Activated B cell treated with CpG ODN at 0.5 μM for 24 hours (primary cell): ENCODE measurements at regions not wholly inside any gene's neighbourhood (a gene's known extent, or its start where the extent isn't known, plus 50 kb on each side); places are given as distances from the start of the nearest gene placed in this dataset.

Experiments
- ATAC-seq: fragments of 200-7000 bp; cut with Tn5 transposase; one replicate; pipeline ENCODE4 v1.10.0; 2021; ENCODE audit warnings: low read depth, mild to moderate bottlenecking, moderate library complexity
- CTCF ChIA-PET: fragments of 350-600 bp; sonication (Branson Sonifier 250); formaldehyde crosslinking; loops from one replicate; lab custom pipeline; 2021; ENCODE audit warnings: antibody characterized with exemption; lab: Charles Lee
- POLR2A ChIA-PET: fragments of 350-600 bp; sonication (Branson Sonifier 250); formaldehyde crosslinking; loops from one replicate; lab custom pipeline; 2021; ENCODE audit warnings: antibody characterized with exemption; lab: Charles Lee
- DNase-seq: peaks from one replicate; pipeline ENCODE4 v3.0.0; 2022
- H3K27ac Mint-ChIP-seq: one replicate; pipeline ENCODE4 v1.8.0; 2020; ENCODE audit warnings: mixed read lengths
- H3K27me3 Mint-ChIP-seq: one replicate; pipeline ENCODE4 v1.8.0; 2021; ENCODE audit warnings: mixed read lengths
- H3K36me3 Mint-ChIP-seq: one replicate; pipeline ENCODE4 v1.8.0; 2021; ENCODE audit warnings: low read depth, mixed read lengths
- H3K4me1 Mint-ChIP-seq: one replicate; pipeline ENCODE4 v1.8.0; 2021; ENCODE audit warnings: mixed read lengths
- H3K4me3 Mint-ChIP-seq: one replicate; pipeline ENCODE4 v1.8.0; 2020; ENCODE audit warnings: mild to moderate bottlenecking, mixed read lengths
- H3K9me3 Mint-ChIP-seq: one replicate; pipeline ENCODE4 v1.8.0; 2020; ENCODE audit warnings: mixed read lengths
- CTCF ChIP-seq: fragments of 200-600 bp; IDR thresholded peaks from one replicate; pipeline ENCODE4 v1.8.0; 2022; ENCODE audit warnings: antibody characterized with exemption, mild to moderate bottlenecking
- intact Hi-C: fragments of 100-400 bp; cut with micrococcal nuclease; formaldehyde crosslinking; loops from one replicate; pipeline ENCODE4 v1.15.1; 2024

GRCh38 chr9:12163723-12164458 is 529.3 kb upstream of the TYRP1 start:
- DNase-seq (no peak), ATAC-seq (no peak)
- ChIA-PET POLR2A (no interaction called here), CTCF (no interaction called here)
- no peaks in the 10 kb centered on the region for H3K4me1 Mint-ChIP-seq
- intact Hi-C loops, result no loop called here
- H3K27ac Mint-ChIP-seq, result no peak overlapping the region
- no peak for TF ChIP-seq CTCF
- no peaks in the 10 kb centered on the region for H3K36me3 Mint-ChIP-seq
- H3K4me3 Mint-ChIP-seq, result no peak overlapping the region
- H3K9me3 Mint-ChIP-seq, result peaks cover 6% of the 10 kb centered on the region
- no peaks in the 10 kb centered on the region for H3K27me3 Mint-ChIP-seq

GRCh38 chr9:12166518-12166917 is 526.7 kb upstream of the TYRP1 start:
- Mint-ChIP-seq H3K4me3 (no peak overlapping the region), H3K9me3 (peaks cover 6% of the 10 kb centered on the region), H3K36me3 (no peaks in the 10 kb centered on the region), H3K27me3 (no peaks in the 10 kb centered on the region), H3K4me1 (no peaks in the 10 kb centered on the region), H3K27ac (no peak overlapping the region)
- ATAC-seq, result no peak
- no peak for TF ChIP-seq CTCF
- ChIA-PET POLR2A (no interaction called here), CTCF (no interaction called here)
- no peak for DNase-seq
- intact Hi-C loops, result no loop called here

- intact Hi-C loops, result no loop called here
- H3K36me3 Mint-ChIP-seq, result no peaks in the 10 kb centered on the region
- ChIA-PET CTCF (no interaction called here), POLR2A (no interaction called here)
- H3K4me3 Mint-ChIP-seq, result no peak overlapping the region
- H3K9me3 Mint-ChIP-seq, result peaks cover 5% of the 10 kb centered on the region
- H3K27me3 Mint-ChIP-seq, result no peaks in the 10 kb centered on the region
- DNase-seq (no peak), ATAC-seq (no peak)
- TF ChIP-seq CTCF, result no peak
- H3K4me1 Mint-ChIP-seq, result no peaks in the 10 kb centered on the region
- H3K27ac Mint-ChIP-seq, result no peak overlapping the region
Measured at GRCh38 chr9:12170456-12170855, 522.7 kb upstream of the TYRP1 start.

GRCh38 chr9:12178634-12179033 is 514.6 kb upstream of the TYRP1 start:
- DNase-seq (no peak), ATAC-seq (no peak)
- H3K9me3 Mint-ChIP-seq, result peaks cover 12% of the 10 kb centered on the region
- intact Hi-C loops, result no loop called here
- no peak overlapping the region for H3K4me3 Mint-ChIP-seq
- no peaks in the 10 kb centered on the region for H3K36me3 Mint-ChIP-seq
- no peak for TF ChIP-seq CTCF
- H3K27ac Mint-ChIP-seq, result no peak overlapping the region
- no peaks in the 10 kb centered on the region for H3K4me1 Mint-ChIP-seq
- POLR2A ChIA-PET, result no interaction called here
- CTCF ChIA-PET, result no interaction called here
- no peaks in the 10 kb centered on the region for H3K27me3 Mint-ChIP-seq

- H3K4me1 Mint-ChIP-seq, result no peaks in the 10 kb centered on the region
- H3K27ac Mint-ChIP-seq, result no peak overlapping the region
- H3K4me3 Mint-ChIP-seq, result no peak overlapping the region
- TF ChIP-seq CTCF, result no peak
- DNase-seq, result no peak
- POLR2A ChIA-PET, result no interaction called here
- intact Hi-C loops, result no loop called here
- H3K27me3 Mint-ChIP-seq, result no peaks in the 10 kb centered on the region
- CTCF ChIA-PET, result no interaction called here
- H3K9me3 Mint-ChIP-seq, result peaks cover 10% of the 10 kb centered on the region
- ATAC-seq, result no peak
- no peaks in the 10 kb centered on the region for H3K36me3 Mint-ChIP-seq
Measured at GRCh38 chr9:12182806-12183205, 510.4 kb upstream of the TYRP1 start.
